IMR-90 (cell line): ENCODE measurements at regions not wholly inside any gene's neighbourhood (a gene's known extent, or its start where the extent isn't known, plus 50 kb on each side); places are given as distances from the start of the nearest gene placed in this dataset.

Experiments used
- ATAC-seq: fragments of 200-7000 bp; cut with Tn5 transposase; 2 replicates; pipeline ENCODE4 v1.9.1; 2020; ENCODE audit warnings: low read depth, mild to moderate bottlenecking, moderate library complexity
- BruUV-seq: library from RNA; stranded (reverse); fragments of 400-500 nt; replicated peaks from 2 replicates; lab custom pipeline; 2021; lab: Mats Ljungman, UMichigan
- CTCF ChIA-PET: fragments of 300-600 bp; formaldehyde crosslinking; extraction: SDS; loops from one replicate; lab custom pipeline; 2021; ENCODE audit warnings: antibody characterized with exemption; lab: Yijun Ruan, JAX
- POLR2A ChIA-PET: fragments of 300-600 bp; sonication (Branson Sonifier 250); formaldehyde crosslinking; loops from one replicate; lab custom pipeline; 2022; ENCODE audit warnings: antibody characterized with exemption; ENCODE audit not compliant: unreplicated experiment; lab: Charles Lee
- DNase-seq: peaks from one replicate; pipeline ENCODE4 v3.0.0; 2013
- H2AFZ ChIP-seq: replicated peaks from 2 replicates; pipeline ENCODE3; 2013; ENCODE audit warnings: low read length, mild to moderate bottlenecking; ENCODE audit not compliant: poor library complexity
- H2AK5ac ChIP-seq: 2 replicates; pipeline ENCODE4 v1.6.1; 2013; ENCODE audit warnings: low read depth, low read length, inconsistent platforms
- H2AK9ac ChIP-seq: replicated peaks from 2 replicates; pipeline ENCODE3; 2013; ENCODE audit warnings: mild to moderate bottlenecking, low read depth, low read length, moderate library complexity; ENCODE audit not compliant: poor library complexity
- H2BK120ac ChIP-seq: 2 replicates; pipeline ENCODE4 v1.6.1; 2013; ENCODE audit warnings: low read depth, low read length, inconsistent platforms
- H2BK15ac ChIP-seq: 3 replicates; pipeline ENCODE4 v1.6.1; 2013; ENCODE audit warnings: low read depth, low read length, inconsistent platforms
- H2BK20ac ChIP-seq: 2 replicates; pipeline ENCODE4 v1.6.1; 2013; ENCODE audit warnings: low read depth, mild to moderate bottlenecking, inconsistent platforms, low read length, moderate library complexity
- H2BK5ac ChIP-seq: 2 replicates; pipeline ENCODE4 v1.6.1; 2013; ENCODE audit warnings: mild to moderate bottlenecking, low read depth, low read length, inconsistent platforms; ENCODE audit not compliant: poor library complexity, severe bottlenecking
- H3K14ac ChIP-seq: replicated peaks from 2 replicates; pipeline ENCODE4 v1.6.1; 2013; ENCODE audit warnings: low read depth, low read length, inconsistent platforms
- H3K18ac ChIP-seq: 2 replicates; pipeline ENCODE4 v1.6.1; 2013; ENCODE audit warnings: low read depth, low read length, control low read depth
- H3K23ac ChIP-seq: 2 replicates; pipeline ENCODE4 v1.6.1; 2013; ENCODE audit warnings: low read depth, low read length, inconsistent platforms
- H3K27ac ChIP-seq: 2 replicates; pipeline ENCODE4 v1.5.1; 2013; ENCODE audit warnings: mild to moderate bottlenecking, control low read depth, low read length; ENCODE audit not compliant: insufficient read depth
- H3K27me3 ChIP-seq: 2 replicates; pipeline ENCODE4 v1.6.1; 2013; ENCODE audit warnings: low read length; ENCODE audit not compliant: control insufficient read depth, insufficient read depth
- H3K36me3 ChIP-seq: 2 replicates; pipeline ENCODE4 v1.6.1; 2013; ENCODE audit warnings: low read length, mixed read lengths; ENCODE audit not compliant: control insufficient read depth, insufficient read depth
- H3K4ac ChIP-seq: 2 replicates; pipeline ENCODE4 v1.6.1; 2013; ENCODE audit warnings: low read depth, low read length, inconsistent platforms
- H3K4me1 ChIP-seq: 2 replicates; pipeline ENCODE4 v1.6.1; 2013; ENCODE audit warnings: low read length, mixed read lengths; ENCODE audit not compliant: control insufficient read depth, insufficient read depth
- H3K4me2 ChIP-seq: 2 replicates; pipeline ENCODE4 v1.6.1; 2013; ENCODE audit warnings: low read depth, mild to moderate bottlenecking, control low read depth, low read length, moderate library complexity
- H3K4me3 ChIP-seq: 2 replicates; pipeline ENCODE4 v1.5.1; 2013; ENCODE audit warnings: low read depth, mild to moderate bottlenecking, control low read depth, low read length, moderate library complexity; ENCODE audit not compliant: insufficient read depth
- H3K56ac ChIP-seq: 2 replicates; pipeline ENCODE4 v1.6.1; 2013; ENCODE audit warnings: low read length, inconsistent platforms; ENCODE audit not compliant: insufficient read depth; ENCODE audit errors: extremely low read depth
- H3K79me1 ChIP-seq, 2 experiments: 2 replicates each; pipeline ENCODE4 v1.6.1; 2013; ENCODE audit warnings: low read length in 2 of 2, inconsistent platforms in 1 of 2, low read depth in 1 of 2
- H3K9ac ChIP-seq: 2 replicates; pipeline ENCODE4 v1.6.1; 2013; ENCODE audit warnings: low read depth, low read length, control low read depth
- H3K9me1 ChIP-seq: 2 replicates; pipeline ENCODE4 v1.6.1; 2013; ENCODE audit warnings: low read length, inconsistent platforms; ENCODE audit not compliant: insufficient read depth
- H3K9me3 ChIP-seq: 2 replicates; pipeline ENCODE4 v1.6.1; 2013; ENCODE audit warnings: low read length; ENCODE audit not compliant: control insufficient read depth, insufficient read depth
- H4K20me1 ChIP-seq: 2 replicates; pipeline ENCODE4 v1.6.1; 2013; ENCODE audit warnings: low read length, inconsistent platforms; ENCODE audit not compliant: insufficient read depth
- H4K5ac ChIP-seq: 2 replicates; pipeline ENCODE4 v1.6.1; 2013; ENCODE audit warnings: mild to moderate bottlenecking, low read depth, low read length, control low read depth
- H4K8ac ChIP-seq, 2 experiments: 2 replicates each; pipeline ENCODE4 v1.6.1; 2013; ENCODE audit warnings: low read depth in 2 of 2, low read length in 2 of 2, control low read depth in 1 of 2, inconsistent platforms in 1 of 2
- H4K91ac ChIP-seq: 2 replicates; pipeline ENCODE4 v1.6.1; 2013; ENCODE audit warnings: low read depth, low read length, inconsistent platforms; ENCODE audit not compliant: insufficient read depth
- BHLHE40 ChIP-seq: fragments of 150-350 bp; IDR thresholded peaks from 2 replicates; pipeline ENCODE4 v1.6.1; 2016; ENCODE audit warnings: mild to moderate bottlenecking, low read depth, low read length
- CEBPB ChIP-seq: IDR thresholded peaks from 2 replicates; pipeline ENCODE4 v1.6.1; 2012; ENCODE audit warnings: low read depth, low read length, improper control_type of control experiment
- CHD1 ChIP-seq: IDR thresholded peaks from 2 replicates; pipeline ENCODE4 v1.6.1; 2012; ENCODE audit warnings: low read depth, low read length, improper control_type of control experiment
- CTCF ChIP-seq: conservative IDR thresholded peaks from 2 replicates; pipeline ENCODE4 v1.5.1; 2012; ENCODE audit warnings: mild to moderate bottlenecking, low read depth, low read length, improper control_type of control experiment
- ELK1 ChIP-seq: fragments of 150-350 bp; IDR thresholded peaks from 2 replicates; pipeline ENCODE4 v1.6.1; 2016; ENCODE audit warnings: low read depth, mild to moderate bottlenecking, low read length, moderate library complexity, borderline replicate concordance
- FOS ChIP-seq: fragments of 150-350 bp; IDR thresholded peaks from 2 replicates; pipeline ENCODE4 v1.6.1; 2016; ENCODE audit warnings: low read depth, low read length
- MAFK ChIP-seq: IDR thresholded peaks from 2 replicates; pipeline ENCODE4 v1.6.1; 2012; ENCODE audit warnings: low read depth, low read length, improper control_type of control experiment
- MAZ ChIP-seq: IDR thresholded peaks from 2 replicates; pipeline ENCODE4 v1.6.1; 2012; ENCODE audit warnings: low read depth, mild to moderate bottlenecking, low read length, improper control_type of control experiment, moderate library complexity, borderline replicate concordance
- MXI1 ChIP-seq: IDR thresholded peaks from 2 replicates; pipeline ENCODE4 v1.6.1; 2012; ENCODE audit warnings: low read depth, mild to moderate bottlenecking, low read length, moderate library complexity, borderline replicate concordance
- NFE2L2 ChIP-seq: fragments of 150-350 bp; IDR thresholded peaks from 2 replicates; pipeline ENCODE4 v1.6.1; 2016; ENCODE audit warnings: low read depth, mild to moderate bottlenecking, low read length
- POLR2A ChIP-seq: IDR thresholded peaks from 2 replicates; pipeline ENCODE4 v1.6.1; 2012; ENCODE audit warnings: mild to moderate bottlenecking, low read depth, low read length
- RAD21 ChIP-seq: IDR thresholded peaks from 2 replicates; pipeline ENCODE4 v1.6.1; 2012; ENCODE audit warnings: low read length, improper control_type of control experiment
- RCOR1 ChIP-seq: IDR thresholded peaks from 2 replicates; pipeline ENCODE4 v1.6.1; 2012; ENCODE audit warnings: mild to moderate bottlenecking, low read length, improper control_type of control experiment; ENCODE audit not compliant: insufficient replicate concordance
- RFX5 ChIP-seq: IDR thresholded peaks from 2 replicates; pipeline ENCODE4 v1.8.0; 2012; ENCODE audit warnings: low read depth, mild to moderate bottlenecking, low read length, moderate library complexity
- SMC3 ChIP-seq: fragments of 150-350 bp; IDR thresholded peaks from 2 replicates; pipeline ENCODE4 v1.6.1; 2016; ENCODE audit warnings: low read depth, mild to moderate bottlenecking, antibody characterized with exemption, low read length, moderate library complexity
- USF2 ChIP-seq: fragments of 150-350 bp; IDR thresholded peaks from 2 replicates; pipeline ENCODE4 v1.6.1; 2017; ENCODE audit warnings: mild to moderate bottlenecking, antibody characterized with exemption, low read length, low read depth
- dilution Hi-C: fragments of 300-500 bp; cut with HindIII; formaldehyde crosslinking; loops from one replicate; pipeline ENCODE4 v1.14.3; 2018; ENCODE audit warnings: low sequenced_read_pairs; ENCODE audit not compliant: unreplicated experiment
- in situ Hi-C: fragments of 300-500 bp; cut with MboI; formaldehyde crosslinking; loops from 3 replicates; pipeline ENCODE4 v1.14.3; 2019; ENCODE audit warnings: low sequenced_read_pairs, inconsistent platforms, mixed read lengths
- intact Hi-C: fragments of 100-400 bp; cut with micrococcal nuclease; formaldehyde crosslinking; loops from 2 replicates; pipeline ENCODE4 v1.10.0; 2022

GRCh38 chr9:101991926-101992325 lies 253.5 kb upstream of the GRIN3A start:
- Histone ChIP-seq H3K9me1 (no peaks in the 10 kb centered on the region), H2AFZ (no peak overlapping the region), H3K4ac (no peak overlapping the region), H3K56ac (no peak overlapping the region), H3K4me3 (no peak overlapping the region), H3K36me3 (no peaks in the 10 kb centered on the region), H4K91ac (no peak overlapping the region), H2BK5ac (no peak overlapping the region), H3K4me1 (no peaks in the 10 kb centered on the region), H3K27me3 (no peaks in the 10 kb centered on the region), H3K23ac (no peak overlapping the region), H3K4me2 (no peak overlapping the region), H4K8ac (no peak overlapping the region), H2AK9ac (no peak overlapping the region), H2BK15ac (no peak overlapping the region), H3K27ac (no peak overlapping the region), H3K79me1 (no peaks in the 10 kb centered on the region), H4K5ac (no peak overlapping the region), H3K14ac (no peak overlapping the region), H3K9ac (no peak overlapping the region), H2BK120ac (no peak overlapping the region), H2AK5ac (no peak overlapping the region), H4K20me1 (no peaks in the 10 kb centered on the region), H3K9me3 (no peaks in the 10 kb centered on the region), H3K18ac (no peak overlapping the region), H2BK20ac (no peak overlapping the region)
- intact Hi-C loops (no loop called here), dilution Hi-C loops (no loop called here), in situ Hi-C loops (no loop called here)
- TF ChIP-seq MXI1 (no peak), RFX5 (no peak), CTCF (no peak), SMC3 (no peak), MAFK (no peak), CEBPB (no peak), ELK1 (no peak), CHD1 (no peak), NFE2L2 (no peak), FOS (no peak), RCOR1 (no peak), MAZ (no peak), POLR2A (no peak), BHLHE40 (no peak), USF2 (no peak), RAD21 (no peak)
- ATAC-seq (no peak), DNase-seq (no peak)
- ChIA-PET CTCF (no interaction called here), POLR2A (no interaction called here)
- BruUV-seq, result no TSS peak
